Calu3 (cell line): ENCODE measurements at regions not wholly inside any gene's neighbourhood (a gene's known extent, or its start where the extent isn't known, plus 50 kb on each side); places are given as distances from the start of the nearest gene placed in this dataset.

ENCODE experiments used
- BruUV-seq: library from RNA; stranded (reverse); fragments of 400-500 nt; replicated peaks from 2 replicates; lab custom pipeline; 2021; lab: Mats Ljungman, UMichigan
- CTCF ChIA-PET: fragments of 300-600 bp; sonication (Branson Sonifier 250); formaldehyde crosslinking; loops from one replicate; lab custom pipeline; 2022; ENCODE audit warnings: antibody characterized with exemption; lab: Charles Lee
- DNase-seq: peaks from one replicate; pipeline ENCODE4 v3.0.0; 2022
- H3K27ac Mint-ChIP-seq: one replicate; pipeline ENCODE4 v1.8.0; 2022; ENCODE audit warnings: mixed read lengths; ENCODE audit not compliant: unreplicated experiment
- H3K27me3 Mint-ChIP-seq: one replicate; pipeline ENCODE4 v1.8.0; 2022; ENCODE audit warnings: mixed read lengths; ENCODE audit not compliant: unreplicated experiment
- H3K36me3 Mint-ChIP-seq: one replicate; pipeline ENCODE4 v1.8.0; 2022; ENCODE audit warnings: mild to moderate bottlenecking, moderate library complexity, mixed read lengths; ENCODE audit not compliant: insufficient read depth, unreplicated experiment
- H3K4me1 Mint-ChIP-seq: one replicate; pipeline ENCODE4 v1.8.0; 2022; ENCODE audit warnings: mild to moderate bottlenecking, low read depth, mixed read lengths; ENCODE audit not compliant: unreplicated experiment
- H3K4me3 Mint-ChIP-seq: one replicate; pipeline ENCODE4 v1.8.0; 2022; ENCODE audit warnings: mild to moderate bottlenecking, low read depth, moderate library complexity, mixed read lengths; ENCODE audit not compliant: unreplicated experiment
- H3K9me3 Mint-ChIP-seq: one replicate; pipeline ENCODE4 v1.8.0; 2022; ENCODE audit warnings: low read depth, mixed read lengths; ENCODE audit not compliant: unreplicated experiment
- intact Hi-C: fragments of 100-400 bp; cut with micrococcal nuclease; formaldehyde crosslinking; loops from one replicate; pipeline ENCODE4 v1.10.0; 2022; ENCODE audit not compliant: unreplicated experiment
- TF ChIP-seq, protein P1 (sequence below): fragments of 200-600 bp; IDR thresholded peaks from one replicate; pipeline ENCODE4 v1.8.0; 2022; ENCODE audit warnings: antibody characterized with exemption; ENCODE audit not compliant: unreplicated experiment

DNA sequence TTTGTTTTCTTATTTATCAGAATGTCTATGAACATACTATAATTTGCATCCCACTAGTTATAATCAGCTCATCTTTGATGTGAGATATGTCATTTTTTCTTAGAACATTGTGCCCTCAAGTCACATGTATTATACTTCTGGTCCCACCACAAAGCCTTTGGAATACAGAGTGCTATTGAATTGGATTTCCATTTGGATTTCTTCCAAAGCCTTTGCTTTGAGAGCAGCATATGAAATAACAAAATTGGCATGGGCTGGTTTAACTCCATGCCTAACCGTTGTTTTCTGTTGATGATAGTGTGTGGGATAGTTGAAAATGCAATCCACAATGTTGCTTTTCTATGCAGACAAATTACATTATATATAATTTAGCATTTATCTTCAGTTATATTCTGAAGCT lies 284.5 kb upstream of the PLSCR5 start:
- DNase-seq, result no peak
- TF ChIP-seq, protein P1, sequence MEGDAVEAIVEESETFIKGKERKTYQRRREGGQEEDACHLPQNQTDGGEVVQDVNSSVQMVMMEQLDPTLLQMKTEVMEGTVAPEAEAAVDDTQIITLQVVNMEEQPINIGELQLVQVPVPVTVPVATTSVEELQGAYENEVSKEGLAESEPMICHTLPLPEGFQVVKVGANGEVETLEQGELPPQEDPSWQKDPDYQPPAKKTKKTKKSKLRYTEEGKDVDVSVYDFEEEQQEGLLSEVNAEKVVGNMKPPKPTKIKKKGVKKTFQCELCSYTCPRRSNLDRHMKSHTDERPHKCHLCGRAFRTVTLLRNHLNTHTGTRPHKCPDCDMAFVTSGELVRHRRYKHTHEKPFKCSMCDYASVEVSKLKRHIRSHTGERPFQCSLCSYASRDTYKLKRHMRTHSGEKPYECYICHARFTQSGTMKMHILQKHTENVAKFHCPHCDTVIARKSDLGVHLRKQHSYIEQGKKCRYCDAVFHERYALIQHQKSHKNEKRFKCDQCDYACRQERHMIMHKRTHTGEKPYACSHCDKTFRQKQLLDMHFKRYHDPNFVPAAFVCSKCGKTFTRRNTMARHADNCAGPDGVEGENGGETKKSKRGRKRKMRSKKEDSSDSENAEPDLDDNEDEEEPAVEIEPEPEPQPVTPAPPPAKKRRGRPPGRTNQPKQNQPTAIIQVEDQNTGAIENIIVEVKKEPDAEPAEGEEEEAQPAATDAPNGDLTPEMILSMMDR, result no peak
- CTCF ChIA-PET, result no interaction called here
- intact Hi-C loops, result no loop called here
- no peaks in the 10 kb centered on the region for H3K27me3 Mint-ChIP-seq
- no TSS peak for BruUV-seq
- H3K4me1 Mint-ChIP-seq, result peaks cover 9% of the 10 kb centered on the region
- H3K36me3 Mint-ChIP-seq, result no peaks in the 10 kb centered on the region
- H3K4me3 Mint-ChIP-seq, result no peak overlapping the region
- H3K27ac Mint-ChIP-seq, result no peak overlapping the region
- no peaks in the 10 kb centered on the region for H3K9me3 Mint-ChIP-seq

DNA sequence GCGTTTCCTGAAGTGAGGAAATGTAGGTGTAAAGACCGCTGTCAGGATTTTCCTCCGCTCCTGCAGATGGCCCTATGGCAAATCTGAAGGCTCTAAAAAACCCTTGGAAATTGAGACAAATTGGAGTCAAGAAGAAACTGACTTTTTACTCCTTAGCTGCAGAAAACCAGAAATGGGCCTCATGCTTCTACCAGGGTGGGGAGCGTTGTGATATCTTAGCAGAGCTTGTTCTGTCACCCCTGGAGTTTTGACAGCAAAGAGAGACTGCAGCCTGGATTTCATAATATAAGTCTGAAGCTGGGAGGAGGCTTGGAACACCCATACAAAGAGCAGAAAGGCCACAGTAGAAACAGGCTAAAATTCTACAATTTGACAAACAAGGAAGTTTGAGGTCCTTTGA lies 283.0 kb upstream of the PLSCR5 start:
- Mint-ChIP-seq H3K4me1 (no peaks in the 10 kb centered on the region), H3K9me3 (no peaks in the 10 kb centered on the region), H3K4me3 (no peak overlapping the region), H3K36me3 (no peaks in the 10 kb centered on the region), H3K27me3 (no peaks in the 10 kb centered on the region), H3K27ac (no peak overlapping the region)
- intact Hi-C loops, result no loop called here
- DNase-seq, result no peak
- CTCF ChIA-PET, result no interaction called here
- BruUV-seq, result no TSS peak
- TF ChIP-seq, protein P1, result no peak

DNA sequence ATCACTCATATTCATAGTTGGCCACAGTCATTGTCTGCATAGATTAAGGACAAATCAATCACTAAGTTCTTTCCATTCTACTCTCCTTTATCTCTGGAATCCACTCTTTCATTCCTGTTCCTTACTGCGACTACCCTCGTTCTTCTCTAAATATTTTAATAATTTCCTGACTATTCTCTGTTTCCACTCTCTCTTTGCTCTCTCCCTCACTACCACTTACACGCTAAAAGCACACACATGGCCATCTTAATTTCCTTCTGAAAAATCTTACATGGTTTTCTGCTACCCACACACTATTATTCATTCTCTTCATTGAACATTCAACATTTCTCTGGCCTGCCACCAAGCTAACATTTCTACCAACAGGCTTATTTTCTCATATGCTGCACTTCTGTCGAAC lies 279.6 kb upstream of the PLSCR5 start:
- no peak overlapping the region for H3K27ac Mint-ChIP-seq
- no TSS peak for BruUV-seq
- no peaks in the 10 kb centered on the region for H3K4me1 Mint-ChIP-seq
- intact Hi-C loops, result no loop called here
- CTCF ChIA-PET, result interaction anchor here (0.6 kb wide), 2 partner anchors 260 to 1547 kb away, joined by 3 read pairs; no protein-coding TSS in a partner anchor
- no peak for DNase-seq
- H3K9me3 Mint-ChIP-seq, result no peaks in the 10 kb centered on the region
- no peaks in the 10 kb centered on the region for H3K27me3 Mint-ChIP-seq
- no peak overlapping the region for H3K4me3 Mint-ChIP-seq
- H3K36me3 Mint-ChIP-seq, result no peaks in the 10 kb centered on the region
- TF ChIP-seq, protein P1, result no peak

DNA sequence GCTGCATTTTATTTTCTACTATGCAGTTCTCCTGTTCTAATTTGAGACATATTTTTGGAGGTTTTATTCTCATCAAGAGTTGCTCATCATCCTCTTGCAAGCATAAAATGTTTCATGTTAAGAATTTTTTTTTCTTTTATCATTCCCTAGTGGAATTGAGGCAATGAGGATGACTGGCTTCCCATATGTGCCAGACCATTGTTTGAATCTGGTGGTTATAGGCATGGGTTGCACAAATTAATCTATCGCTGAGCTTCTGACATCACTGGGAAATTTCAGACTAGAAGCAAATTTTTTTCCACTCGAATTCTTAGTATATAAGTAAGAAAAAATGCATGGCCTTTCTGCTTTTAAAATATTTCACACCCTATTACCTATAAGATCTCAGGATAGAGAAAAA lies 279.1 kb upstream of the PLSCR5 start:
- no peaks in the 10 kb centered on the region for H3K9me3 Mint-ChIP-seq
- H3K36me3 Mint-ChIP-seq, result no peaks in the 10 kb centered on the region
- H3K4me3 Mint-ChIP-seq, result no peak overlapping the region
- CTCF ChIA-PET, result interaction anchor here (0.6 kb wide), 1 partner anchor 1548 kb away, joined by 3 read pairs; no protein-coding TSS in a partner anchor
- intact Hi-C loops, result no loop called here
- no peak overlapping the region for H3K27ac Mint-ChIP-seq
- no peaks in the 10 kb centered on the region for H3K4me1 Mint-ChIP-seq
- no peaks in the 10 kb centered on the region for H3K27me3 Mint-ChIP-seq
- TF ChIP-seq, protein P1, result no peak
- BruUV-seq, result no TSS peak
- DNase-seq, result no peak
